Retinal pigment epithelial cell (primary cell): ENCODE measurements at regions not wholly inside any gene's neighbourhood (a gene's known extent, or its start where the extent isn't known, plus 50 kb on each side); places are given as distances from the start of the nearest gene placed in this dataset.
"Not testable (repeated sequence)": the region's sequence is repeated elsewhere in the genome, so short reads cannot be mapped to it uniquely, and the experiment has no call there.

Source experiments
- DNase-seq: peaks from one replicate; pipeline ENCODE4 v3.0.0-alpha.2; 2010; ENCODE audit warnings: low read depth
- H3K4me3 ChIP-seq: 2 replicates; pipeline ENCODE4 v1.5.1; 2011; ENCODE audit warnings: mild to moderate bottlenecking, low read length, control low read depth, moderate library complexity
- TF ChIP-seq, protein P1 (sequence below): conservative IDR thresholded peaks from 2 replicates; pipeline ENCODE4 v1.5.1; 2011; ENCODE audit warnings: low read depth, low read length, control low read depth, inconsistent platforms

DNA sequence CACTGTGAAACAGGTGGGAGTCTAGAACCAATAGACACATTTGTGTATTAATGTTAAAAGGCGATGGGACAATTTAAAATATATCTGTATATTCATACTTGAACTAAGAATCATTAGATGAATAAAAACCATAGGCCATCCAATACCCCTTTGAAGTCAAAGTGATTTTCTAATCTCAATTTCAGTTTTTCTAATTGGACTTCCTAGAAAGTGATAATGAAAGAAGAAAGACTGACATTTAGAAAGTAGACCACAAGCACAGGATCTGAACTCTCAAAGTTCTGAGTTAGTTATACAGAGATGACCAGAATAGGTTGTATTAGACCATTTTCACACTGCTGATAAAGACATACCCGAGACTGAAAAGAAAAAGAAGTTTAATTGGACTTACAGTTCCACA is 412.8 kb upstream of the PIK3R1 start:
- no peak for DNase-seq
- no peak overlapping the region for H3K4me3 ChIP-seq
- TF ChIP-seq, protein P1, sequence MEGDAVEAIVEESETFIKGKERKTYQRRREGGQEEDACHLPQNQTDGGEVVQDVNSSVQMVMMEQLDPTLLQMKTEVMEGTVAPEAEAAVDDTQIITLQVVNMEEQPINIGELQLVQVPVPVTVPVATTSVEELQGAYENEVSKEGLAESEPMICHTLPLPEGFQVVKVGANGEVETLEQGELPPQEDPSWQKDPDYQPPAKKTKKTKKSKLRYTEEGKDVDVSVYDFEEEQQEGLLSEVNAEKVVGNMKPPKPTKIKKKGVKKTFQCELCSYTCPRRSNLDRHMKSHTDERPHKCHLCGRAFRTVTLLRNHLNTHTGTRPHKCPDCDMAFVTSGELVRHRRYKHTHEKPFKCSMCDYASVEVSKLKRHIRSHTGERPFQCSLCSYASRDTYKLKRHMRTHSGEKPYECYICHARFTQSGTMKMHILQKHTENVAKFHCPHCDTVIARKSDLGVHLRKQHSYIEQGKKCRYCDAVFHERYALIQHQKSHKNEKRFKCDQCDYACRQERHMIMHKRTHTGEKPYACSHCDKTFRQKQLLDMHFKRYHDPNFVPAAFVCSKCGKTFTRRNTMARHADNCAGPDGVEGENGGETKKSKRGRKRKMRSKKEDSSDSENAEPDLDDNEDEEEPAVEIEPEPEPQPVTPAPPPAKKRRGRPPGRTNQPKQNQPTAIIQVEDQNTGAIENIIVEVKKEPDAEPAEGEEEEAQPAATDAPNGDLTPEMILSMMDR, result no peak

DNA sequence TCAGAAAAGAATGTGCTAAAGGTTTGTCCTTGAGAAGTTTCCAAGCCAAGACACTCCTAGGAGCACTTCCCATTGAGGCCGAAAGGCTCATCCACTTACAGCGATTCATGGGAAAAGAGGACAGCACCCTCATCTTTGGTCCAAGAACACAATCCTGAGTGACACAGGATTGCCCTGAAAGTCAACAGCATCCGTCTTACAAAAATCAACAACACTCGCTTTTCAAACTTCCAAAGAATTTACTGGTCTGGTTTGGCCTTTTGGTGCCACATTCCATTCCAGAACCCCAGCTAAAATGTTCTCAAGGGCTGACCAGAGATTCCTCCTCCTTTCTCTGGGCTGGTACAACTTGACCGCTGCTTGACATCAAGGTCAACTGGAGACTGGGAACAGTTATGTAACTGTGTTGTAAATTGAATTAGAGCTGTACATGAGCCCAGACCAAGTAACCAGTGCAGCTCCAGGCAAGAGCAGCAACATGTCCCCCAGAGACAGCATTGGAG is 415.8 kb upstream of the PIK3R1 start:
- H3K4me3 ChIP-seq, result no peak overlapping the region
- TF ChIP-seq, protein P1, result no peak
- peak; percentile 15 for DNase-seq

DNA sequence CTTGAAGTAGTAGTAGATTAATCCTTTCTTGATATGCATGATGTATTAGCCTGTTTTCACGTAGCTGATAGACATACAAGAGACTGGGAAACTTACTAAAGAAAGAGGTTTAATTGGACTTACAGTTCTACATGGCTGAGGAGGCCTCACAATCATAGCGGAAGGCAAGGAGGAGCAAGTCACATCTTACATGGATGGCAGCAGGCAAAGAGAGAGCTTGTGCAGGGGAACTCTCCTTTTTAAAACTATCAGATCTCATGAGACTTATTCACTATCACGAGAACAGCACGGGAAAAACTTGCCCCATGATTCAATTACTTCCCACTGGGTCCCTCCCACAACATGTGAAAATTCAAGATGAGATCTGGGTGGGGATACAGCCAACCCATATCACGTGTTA is 417.1 kb upstream of the PIK3R1 start:
- not testable (repeated sequence) for H3K4me3 ChIP-seq, DNase-seq

DNA sequence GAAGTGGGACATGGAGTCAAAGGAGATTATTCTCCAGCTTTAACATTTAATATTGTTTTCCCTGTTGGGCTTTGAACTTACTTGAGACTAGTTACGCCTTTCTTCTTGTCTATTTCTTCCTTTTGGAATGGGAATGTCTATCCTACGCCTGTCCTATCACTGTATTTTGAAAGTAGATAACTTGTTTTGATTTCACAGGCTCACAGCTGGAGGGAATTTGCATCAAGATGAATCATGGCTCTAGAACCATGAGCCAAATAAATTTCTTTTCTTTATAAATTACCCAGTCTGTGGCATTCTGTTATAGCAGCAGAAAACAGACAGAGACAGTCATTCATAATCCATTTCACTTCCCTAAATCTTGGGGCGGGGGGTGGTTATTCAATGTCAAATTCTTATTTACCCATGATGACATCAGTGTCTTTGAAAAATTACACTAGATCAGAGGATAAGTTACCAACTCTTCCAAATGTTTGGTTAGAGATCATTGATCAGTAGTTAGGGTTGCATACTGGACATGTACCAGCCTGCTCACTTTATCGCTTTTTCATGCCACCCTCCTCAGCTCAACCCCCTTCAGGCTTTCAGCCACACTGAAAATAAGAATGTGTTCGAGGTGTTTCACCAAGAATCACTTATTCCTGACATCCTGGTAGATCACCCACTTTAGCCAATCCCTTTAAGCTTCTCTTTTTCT is 419.6 kb upstream of the PIK3R1 start:
- H3K4me3 ChIP-seq, result no peak overlapping the region
- TF ChIP-seq, protein P1, result no peak
- no peak for DNase-seq

DNA sequence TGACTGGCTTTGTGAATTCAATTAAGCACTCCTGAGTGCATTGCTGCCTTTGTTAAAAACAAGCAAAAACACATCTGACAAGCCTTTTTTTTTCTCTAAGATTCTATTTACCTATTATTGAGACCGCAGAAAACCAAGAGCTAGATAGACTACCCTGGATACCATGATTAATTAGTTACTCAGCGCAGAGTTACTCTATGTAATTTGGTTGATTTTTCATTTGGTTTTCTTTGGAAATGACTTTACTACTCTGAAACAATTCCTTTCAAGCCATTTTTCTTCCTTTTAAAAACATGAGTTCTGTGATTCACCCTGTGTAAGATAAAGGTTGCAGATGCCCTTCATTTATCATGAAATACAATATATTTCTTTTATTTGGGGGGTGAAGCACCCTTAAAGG is 421.6 kb upstream of the PIK3R1 start:
- DNase-seq, result no peak
- H3K4me3 ChIP-seq, result no peak overlapping the region
- TF ChIP-seq, protein P1, result no peak

DNA sequence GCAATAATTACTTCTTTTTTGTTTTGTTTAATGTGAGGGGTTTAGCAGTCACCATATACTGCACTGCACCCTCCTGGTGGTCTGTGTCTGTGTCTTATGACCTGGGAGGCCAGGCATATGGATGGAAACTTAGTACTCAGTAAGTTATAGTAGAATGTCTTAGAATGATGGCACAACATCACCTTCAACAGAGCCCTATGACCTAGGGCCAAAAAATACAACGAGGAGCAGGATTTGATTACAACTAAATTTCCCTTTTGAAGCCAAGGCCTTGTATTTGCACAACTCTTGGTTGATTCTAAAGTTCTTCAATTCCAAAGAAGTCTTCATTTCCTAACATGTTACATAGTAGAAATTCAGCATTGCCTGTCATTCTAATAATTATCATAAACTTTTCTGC is 422.1 kb upstream of the PIK3R1 start:
- TF ChIP-seq, protein P1, result no peak
- DNase-seq, result no peak
- H3K4me3 ChIP-seq, result no peak overlapping the region

DNA sequence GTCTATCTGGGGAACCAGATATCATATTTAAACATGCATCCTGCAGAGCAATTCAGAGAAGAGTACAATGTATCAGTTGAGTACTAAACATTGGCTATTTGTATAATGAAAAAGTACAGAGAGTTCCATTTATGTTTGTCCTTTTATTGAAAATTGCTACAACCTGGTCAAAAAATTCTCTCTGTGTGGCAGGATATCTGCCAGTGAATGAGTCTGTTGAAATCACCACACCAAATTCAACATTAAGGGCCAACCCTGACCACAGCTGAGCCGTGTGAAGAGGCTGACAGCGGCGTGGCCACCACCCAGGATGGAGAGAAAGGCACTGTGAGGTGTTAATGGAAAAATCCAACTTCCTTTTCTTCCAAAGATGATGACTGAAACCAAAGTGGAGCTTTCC is 422.7 kb upstream of the PIK3R1 start:
- H3K4me3 ChIP-seq, result no peak overlapping the region
- no peak for DNase-seq
- TF ChIP-seq, protein P1, result no peak

DNA sequence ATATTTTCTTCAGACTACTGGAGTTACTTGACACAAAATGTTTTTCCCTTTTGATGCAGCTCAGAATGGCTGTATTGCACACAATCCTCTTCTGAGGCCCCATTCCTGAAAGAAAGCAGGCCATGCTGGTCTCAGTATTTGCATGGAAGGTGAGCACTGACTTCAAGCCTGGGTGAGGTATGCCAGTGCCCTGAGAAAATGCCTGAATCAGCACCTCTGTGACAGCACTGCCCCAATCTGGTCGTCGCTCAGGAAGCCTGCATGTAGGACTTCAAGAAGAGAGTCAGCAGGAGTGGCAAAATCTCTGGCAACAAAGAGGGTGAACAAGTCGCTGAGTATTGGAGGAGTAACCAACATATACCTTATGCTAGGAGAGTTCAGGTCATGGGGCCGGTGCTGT is 425.2 kb upstream of the PIK3R1 start:
- no peak overlapping the region for H3K4me3 ChIP-seq
- DNase-seq, result no peak
- TF ChIP-seq, protein P1, result no peak

DNA sequence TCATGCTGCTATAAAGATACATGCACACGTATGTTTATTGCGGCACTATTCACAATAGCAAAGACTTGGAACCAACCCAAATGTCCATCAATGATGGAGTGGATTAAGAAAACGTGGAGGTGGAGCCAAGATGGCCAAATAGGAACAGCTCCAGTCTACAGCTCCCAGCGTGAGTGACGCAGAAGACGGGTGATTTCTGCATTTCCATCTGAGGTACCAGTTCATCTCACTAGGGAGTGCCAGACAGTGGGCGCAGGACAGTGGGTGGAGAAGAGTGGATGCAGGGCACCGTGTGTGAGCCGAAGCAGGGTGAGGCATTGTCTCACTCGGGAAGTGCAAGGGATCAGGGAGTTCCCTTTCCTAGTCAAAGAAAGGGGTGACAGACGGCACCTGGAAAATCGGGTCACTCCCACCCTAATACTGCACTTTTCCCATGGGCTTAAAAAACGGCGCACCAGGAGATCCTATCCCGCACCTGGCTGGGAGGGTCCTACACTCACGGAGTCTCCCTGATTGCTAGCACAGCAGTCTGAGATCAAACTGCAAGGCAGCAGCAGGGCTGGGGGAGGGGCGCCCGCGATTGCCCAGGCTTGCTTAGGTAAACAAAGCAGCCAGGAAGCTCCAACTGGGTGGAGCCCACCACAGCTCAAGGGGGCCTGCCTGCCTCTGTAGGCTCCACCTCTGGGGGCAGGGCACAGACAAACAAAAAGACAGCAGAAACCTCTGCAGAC is 435.5 kb upstream of the PIK3R1 start:
- not testable (repeated sequence) for H3K4me3 ChIP-seq, DNase-seq
